Activated naive CD4-positive, alpha-beta T cell treated with anti-CD3 and anti-CD28 coated beads, Interleukin-2, amount 10 ng/mL, durations not matched to agents 7 days and 5 days (primary cell): ENCODE measurements at regions not wholly inside any gene's neighbourhood (a gene's known extent, or its start where the extent isn't known, plus 50 kb on each side); places are given as distances from the start of the nearest gene placed in this dataset.

ENCODE experiments used
- CTCF ChIA-PET: fragments of 350-600 bp; sonication (Branson Sonifier 250); formaldehyde crosslinking; loops from one replicate; lab custom pipeline; 2021; ENCODE audit warnings: antibody characterized with exemption; lab: Charles Lee
- DNase-seq: peaks from one replicate; pipeline ENCODE4 v3.0.0-alpha.2; 2020
- H3K27ac Mint-ChIP-seq: one replicate; pipeline ENCODE4 v1.8.0; 2021; ENCODE audit warnings: mild to moderate bottlenecking, moderate library complexity, mixed read lengths
- H3K27me3 Mint-ChIP-seq: one replicate; pipeline ENCODE4 v1.8.0; 2021; ENCODE audit warnings: mild to moderate bottlenecking, mixed read lengths
- H3K36me3 Mint-ChIP-seq: one replicate; pipeline ENCODE4 v1.8.0; 2021; ENCODE audit warnings: mixed read lengths
- H3K4me1 Mint-ChIP-seq: one replicate; pipeline ENCODE4 v1.8.0; 2021; ENCODE audit warnings: mixed read lengths
- H3K4me3 Mint-ChIP-seq: one replicate; pipeline ENCODE4 v1.8.0; 2021; ENCODE audit warnings: mild to moderate bottlenecking, moderate library complexity, mixed read lengths
- H3K9me3 Mint-ChIP-seq: one replicate; pipeline ENCODE4 v1.8.0; 2021; ENCODE audit warnings: mixed read lengths

DNA sequence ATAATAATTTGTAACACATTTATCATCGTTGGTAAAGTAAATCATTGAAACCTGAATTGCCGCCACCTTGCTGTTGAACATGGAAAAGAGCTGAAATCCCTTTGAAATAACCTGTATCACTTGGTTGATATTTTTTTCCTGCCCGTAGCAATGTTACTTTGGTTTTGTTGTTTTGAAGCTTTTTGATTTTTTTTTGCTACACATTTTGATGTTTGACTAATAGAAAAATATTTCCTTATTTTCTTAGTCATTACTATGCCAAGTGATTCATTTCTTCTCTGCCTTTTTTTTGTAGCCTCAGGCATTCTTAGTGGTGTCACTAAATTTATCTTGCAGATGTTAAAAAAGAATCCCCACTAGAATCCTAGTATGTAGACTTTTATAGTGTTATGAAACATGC, 235.1 kb upstream of the MEOX2 start:
- peaks cover 9% of the 10 kb centered on the region for H3K9me3 Mint-ChIP-seq
- H3K27me3 Mint-ChIP-seq = no peaks in the 10 kb centered on the region
- CTCF ChIA-PET = no interaction called here
- DNase-seq = no peak
- H3K36me3 Mint-ChIP-seq = no peaks in the 10 kb centered on the region
- H3K4me1 Mint-ChIP-seq = no peaks in the 10 kb centered on the region
- no peak overlapping the region for H3K4me3 Mint-ChIP-seq
- H3K27ac Mint-ChIP-seq = no peak overlapping the region

GRCh38 chr7:15920953-15921352, 234.5 kb upstream of the MEOX2 start:
- CTCF ChIA-PET = no interaction called here
- Mint-ChIP-seq H3K9me3 (peaks cover 9% of the 10 kb centered on the region), H3K27me3 (no peaks in the 10 kb centered on the region), H3K4me1 (no peaks in the 10 kb centered on the region), H3K36me3 (no peaks in the 10 kb centered on the region), H3K27ac (no peak overlapping the region), H3K4me3 (no peak overlapping the region)
- DNase-seq = no peak

DNA sequence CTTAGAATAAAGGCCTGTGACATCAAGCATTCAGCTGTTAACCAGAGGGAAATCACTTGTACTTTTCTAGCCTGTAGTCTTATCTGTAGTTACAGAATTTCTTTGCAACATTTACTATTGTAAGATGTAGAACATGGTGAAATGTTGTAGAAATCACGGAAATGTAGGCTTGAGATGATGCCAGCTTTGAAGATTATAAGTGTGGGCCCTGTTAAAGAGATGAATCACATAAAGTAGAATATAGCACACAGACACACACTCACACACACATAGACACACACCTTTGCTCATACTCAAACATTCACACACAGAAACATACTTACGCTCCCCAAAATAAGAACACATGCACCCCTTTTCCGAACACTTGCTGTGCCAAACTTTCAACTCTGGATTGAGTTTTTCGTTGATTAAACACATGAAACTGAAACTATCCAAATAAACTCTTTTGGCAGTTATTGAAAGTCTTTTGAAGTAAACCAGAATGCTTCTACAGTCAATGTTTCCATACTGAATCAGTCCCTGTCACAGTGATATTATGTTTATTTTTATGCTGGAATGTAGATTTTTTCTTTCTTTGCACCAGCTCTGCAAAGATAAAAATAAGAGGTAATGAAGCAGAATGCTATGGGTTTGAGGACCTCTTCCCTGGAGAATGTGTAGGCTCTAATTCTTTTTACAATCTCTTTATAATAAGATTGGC, 230.3 kb upstream of the MEOX2 start:
- no peak overlapping the region for H3K27ac Mint-ChIP-seq
- peaks cover 5% of the 10 kb centered on the region for H3K9me3 Mint-ChIP-seq
- H3K36me3 Mint-ChIP-seq = no peaks in the 10 kb centered on the region
- H3K4me1 Mint-ChIP-seq = no peaks in the 10 kb centered on the region
- CTCF ChIA-PET = no interaction called here
- H3K4me3 Mint-ChIP-seq = no peak overlapping the region
- no peak for DNase-seq
- H3K27me3 Mint-ChIP-seq = no peaks in the 10 kb centered on the region

DNA sequence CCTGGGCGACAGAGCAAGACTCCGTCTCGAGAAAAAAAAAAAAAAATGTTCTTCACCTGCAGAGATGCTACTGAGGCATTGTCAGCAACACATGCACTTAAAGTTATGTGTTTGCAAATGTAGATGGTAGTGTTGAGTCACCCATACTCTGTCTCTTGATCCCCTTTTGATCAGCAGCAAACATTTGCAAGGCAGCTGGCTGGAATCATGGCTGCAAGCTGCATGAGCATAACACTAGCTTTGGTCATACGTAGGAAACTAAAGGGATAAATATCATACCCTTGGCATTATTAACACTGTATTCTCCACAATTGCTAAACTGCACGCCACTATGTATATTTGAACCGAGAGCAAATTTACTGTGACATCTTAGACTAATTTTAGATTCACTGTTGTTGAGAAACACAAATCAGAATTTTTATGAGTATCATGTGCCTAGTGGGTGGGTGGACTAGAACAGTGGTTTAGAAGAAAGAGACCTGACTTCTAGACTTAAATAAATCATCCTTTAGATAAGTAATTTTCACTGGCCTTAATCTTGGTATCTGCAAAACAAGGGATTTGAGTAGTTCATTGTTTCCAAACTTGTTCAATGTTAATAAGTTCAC, 229.3 kb upstream of the MEOX2 start:
- H3K36me3 Mint-ChIP-seq = no peaks in the 10 kb centered on the region
- no peaks in the 10 kb centered on the region for H3K27me3 Mint-ChIP-seq

GRCh38 chr7:15914611-15915010, 228.1 kb upstream of the MEOX2 start:
- CTCF ChIA-PET = no interaction called here
- peaks cover 5% of the 10 kb centered on the region for H3K9me3 Mint-ChIP-seq

More for the DNA sequence above, 229.3 kb upstream of the MEOX2 start:
- H3K9me3 Mint-ChIP-seq = peaks cover 5% of the 10 kb centered on the region
- CTCF ChIA-PET = no interaction called here
- DNase-seq = no peak
- H3K4me1 Mint-ChIP-seq = no peaks in the 10 kb centered on the region
- H3K27ac Mint-ChIP-seq = no peak overlapping the region
- no peak overlapping the region for H3K4me3 Mint-ChIP-seq

DNA sequence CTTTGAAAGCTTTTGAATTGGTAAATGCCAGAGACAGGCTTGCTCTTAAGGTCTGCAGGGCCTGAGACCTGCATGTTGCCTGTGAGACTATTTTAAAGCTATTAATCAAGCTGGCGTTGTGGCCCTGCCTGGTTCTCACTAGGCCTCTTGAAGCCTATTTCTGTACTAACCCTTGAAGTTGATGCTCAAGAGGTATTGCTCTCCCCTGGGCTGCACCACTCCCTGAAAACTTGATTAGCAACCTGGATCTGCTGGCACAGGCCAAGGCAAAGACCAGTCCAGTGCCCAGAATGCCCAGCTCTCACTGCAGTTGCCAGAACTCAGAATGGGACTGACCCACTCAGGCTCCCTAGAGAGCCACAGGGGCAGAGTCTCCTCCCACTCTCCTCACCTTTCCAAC, 220.0 kb upstream of the MEOX2 start:
- H3K36me3 Mint-ChIP-seq = no peaks in the 10 kb centered on the region
- H3K4me1 Mint-ChIP-seq = no peaks in the 10 kb centered on the region
- CTCF ChIA-PET = no interaction called here
- no peak overlapping the region for H3K27ac Mint-ChIP-seq
- no peak overlapping the region for H3K4me3 Mint-ChIP-seq
- H3K9me3 Mint-ChIP-seq = peaks cover 5% of the 10 kb centered on the region
- no peak for DNase-seq
- H3K27me3 Mint-ChIP-seq = no peaks in the 10 kb centered on the region

More at GRCh38 chr7:15914611-15915010, 228.1 kb upstream of the MEOX2 start:
- Mint-ChIP-seq H3K36me3 (no peaks in the 10 kb centered on the region), H3K4me3 (no peak overlapping the region), H3K27ac (no peak overlapping the region), H3K27me3 (no peaks in the 10 kb centered on the region), H3K4me1 (no peaks in the 10 kb centered on the region)
- DNase-seq = no peak

DNA sequence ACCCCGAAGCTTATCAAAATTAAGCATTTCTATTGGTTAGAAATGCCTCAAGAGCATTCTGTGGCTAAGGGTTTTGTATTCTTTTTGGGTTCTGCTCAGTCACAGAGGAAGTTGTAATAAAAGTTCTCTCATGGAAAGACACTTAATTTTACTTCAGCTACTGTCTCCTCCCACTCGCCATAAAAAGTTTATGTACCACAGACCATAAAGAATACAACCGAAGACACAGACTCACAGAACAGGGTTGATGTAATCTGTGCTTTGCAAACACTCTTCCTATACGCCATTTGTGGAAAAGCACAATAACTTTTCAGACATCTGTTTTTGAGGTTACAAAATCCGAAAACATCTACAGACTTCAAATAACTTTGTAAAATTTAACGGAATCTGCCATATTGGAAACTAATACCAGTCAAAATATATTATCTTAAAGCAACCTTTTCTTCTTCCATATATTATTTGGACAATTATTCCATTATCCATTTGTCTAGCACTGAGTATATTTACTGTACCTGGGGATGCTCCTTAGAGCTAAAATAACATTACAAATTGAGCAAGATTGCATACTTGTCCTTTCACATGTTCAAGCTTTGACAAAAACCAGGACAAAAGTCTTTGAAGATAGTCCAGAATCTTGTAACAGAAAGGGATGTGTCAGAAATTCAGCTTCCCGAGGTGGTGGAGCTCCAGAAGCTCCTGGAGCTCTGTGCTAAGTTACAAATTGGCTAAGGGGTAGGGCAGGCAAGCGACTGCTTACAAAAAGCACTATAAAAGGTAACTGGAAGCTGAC, 219.0 kb upstream of the MEOX2 start:
- no peak for DNase-seq
- Mint-ChIP-seq H3K27ac (no peak overlapping the region), H3K4me3 (no peak overlapping the region), H3K36me3 (no peaks in the 10 kb centered on the region), H3K9me3 (peaks cover 5% of the 10 kb centered on the region), H3K4me1 (no peaks in the 10 kb centered on the region), H3K27me3 (no peaks in the 10 kb centered on the region)
- CTCF ChIA-PET = no interaction called here

GRCh38 chr7:15891151-15891881, 204.8 kb upstream of the MEOX2 start:
- CTCF ChIA-PET = no interaction called here
- Mint-ChIP-seq H3K4me1 (no peaks in the 10 kb centered on the region), H3K27ac (no peak overlapping the region), H3K9me3 (peaks cover 13% of the 10 kb centered on the region), H3K4me3 (no peak overlapping the region), H3K27me3 (no peaks in the 10 kb centered on the region), H3K36me3 (no peaks in the 10 kb centered on the region)
- no peak for DNase-seq

- CTCF ChIA-PET = no interaction called here
Measured at GRCh38 chr7:15889507-15889906, 203.0 kb upstream of the MEOX2 start.

DNA sequence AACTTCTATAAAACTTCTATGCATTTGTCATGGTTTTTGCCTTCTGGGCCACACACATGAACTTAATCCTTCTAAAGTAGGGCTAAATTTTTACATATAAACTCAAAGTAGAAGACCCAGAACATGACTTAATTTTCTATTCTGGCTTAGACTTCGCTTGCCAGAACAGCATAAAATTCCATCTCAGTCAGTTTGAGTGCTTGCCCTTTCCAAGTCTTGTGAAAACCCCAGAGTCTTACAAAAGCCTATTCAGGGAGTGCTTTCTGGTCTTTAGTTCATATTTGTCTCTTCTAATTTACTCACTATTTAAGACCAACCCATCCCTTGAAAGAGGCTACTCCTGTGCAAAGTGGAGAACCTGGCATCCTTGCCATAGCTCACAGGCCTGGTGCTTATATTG, 201.6 kb upstream of the MEOX2 start:
- no peak overlapping the region for H3K27ac Mint-ChIP-seq
- no peaks in the 10 kb centered on the region for H3K27me3 Mint-ChIP-seq
- peaks cover 5% of the 10 kb centered on the region for H3K9me3 Mint-ChIP-seq
- H3K36me3 Mint-ChIP-seq = no peaks in the 10 kb centered on the region
- H3K4me3 Mint-ChIP-seq = no peak overlapping the region
- CTCF ChIA-PET = no interaction called here
- no peaks in the 10 kb centered on the region for H3K4me1 Mint-ChIP-seq
- DNase-seq = no peak

More at GRCh38 chr7:15889507-15889906, 203.0 kb upstream of the MEOX2 start:
- Mint-ChIP-seq H3K4me1 (no peaks in the 10 kb centered on the region), H3K27ac (no peak overlapping the region), H3K4me3 (no peak overlapping the region), H3K9me3 (peaks cover 8% of the 10 kb centered on the region), H3K27me3 (no peaks in the 10 kb centered on the region), H3K36me3 (no peaks in the 10 kb centered on the region)
- no peak for DNase-seq

- CTCF ChIA-PET = no interaction called here
- H3K4me3 Mint-ChIP-seq = no peak overlapping the region
- H3K27ac Mint-ChIP-seq = no peak overlapping the region
- no peaks in the 10 kb centered on the region for H3K4me1 Mint-ChIP-seq
- no peak for DNase-seq
- H3K9me3 Mint-ChIP-seq = peaks cover 8% of the 10 kb centered on the region
- H3K27me3 Mint-ChIP-seq = no peaks in the 10 kb centered on the region
- H3K36me3 Mint-ChIP-seq = no peaks in the 10 kb centered on the region
Measured at GRCh38 chr7:15886626-15887025, 200.1 kb upstream of the MEOX2 start.

- no peak overlapping the region for H3K27ac Mint-ChIP-seq
- DNase-seq = no peak
- no peaks in the 10 kb centered on the region for H3K4me1 Mint-ChIP-seq
- H3K9me3 Mint-ChIP-seq = peaks cover 9% of the 10 kb centered on the region
- CTCF ChIA-PET = no interaction called here
- no peak overlapping the region for H3K4me3 Mint-ChIP-seq
- no peaks in the 10 kb centered on the region for H3K36me3 Mint-ChIP-seq
- no peaks in the 10 kb centered on the region for H3K27me3 Mint-ChIP-seq
Measured at GRCh38 chr7:15885678-15886077, 199.2 kb upstream of the MEOX2 start.

- DNase-seq = no peak
- H3K4me3 Mint-ChIP-seq = no peak overlapping the region
- H3K27ac Mint-ChIP-seq = no peak overlapping the region
- H3K36me3 Mint-ChIP-seq = no peaks in the 10 kb centered on the region
- H3K9me3 Mint-ChIP-seq = peaks cover 3% of the 10 kb centered on the region
- no peaks in the 10 kb centered on the region for H3K4me1 Mint-ChIP-seq
- CTCF ChIA-PET = no interaction called here
- H3K27me3 Mint-ChIP-seq = no peaks in the 10 kb centered on the region
Measured at GRCh38 chr7:15874774-15875173, 188.3 kb upstream of the MEOX2 start.

DNA sequence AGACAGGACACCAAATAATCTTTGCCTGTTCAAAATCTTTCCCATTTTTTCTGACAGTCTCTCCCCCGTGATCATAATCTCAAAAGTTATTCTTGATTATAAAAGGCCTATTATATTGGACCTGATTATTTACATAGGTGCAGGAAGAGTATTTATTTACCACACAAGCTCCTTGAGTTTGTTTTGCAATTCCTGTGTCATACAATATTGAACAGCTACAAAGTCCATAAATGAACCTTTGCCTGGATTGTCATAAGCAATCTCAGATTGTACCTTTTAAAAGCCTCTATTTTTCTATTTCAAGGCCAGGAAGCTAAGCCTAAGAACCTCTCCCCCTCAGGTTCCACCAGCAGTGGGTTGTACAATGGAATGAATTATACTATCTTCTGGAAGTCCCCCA, 183.9 kb upstream of the MEOX2 start:
- Mint-ChIP-seq H3K27ac (no peak overlapping the region), H3K9me3 (peaks cover 2% of the 10 kb centered on the region), H3K27me3 (no peaks in the 10 kb centered on the region), H3K4me1 (no peaks in the 10 kb centered on the region), H3K4me3 (no peak overlapping the region), H3K36me3 (no peaks in the 10 kb centered on the region)
- DNase-seq = no peak
- CTCF ChIA-PET = no interaction called here
